Activated CD4-positive, alpha-beta T cell treated with anti-CD3 and anti-CD28 coated beads for 36 hours (primary cell): ENCODE measurements at regions not wholly inside any gene's neighbourhood (a gene's known extent, or its start where the extent isn't known, plus 50 kb on each side); places are given as distances from the start of the nearest gene placed in this dataset.
"Not testable (repeated sequence)": the region's sequence is repeated elsewhere in the genome, so short reads cannot be mapped to it uniquely, and the experiment has no call there.

Experiments
- ATAC-seq: fragments of 200-7000 bp; cut with Tn5 transposase; one replicate; pipeline ENCODE4 v1.10.0; 2021; ENCODE audit warnings: mild to moderate bottlenecking, moderate library complexity
- CTCF ChIA-PET: fragments of 350-600 bp; sonication (Branson Sonifier 250); formaldehyde crosslinking; loops from one replicate; lab custom pipeline; 2021; ENCODE audit warnings: antibody characterized with exemption; lab: Charles Lee
- POLR2A ChIA-PET: fragments of 350-600 bp; sonication (Branson Sonifier 250); formaldehyde crosslinking; loops from one replicate; lab custom pipeline; 2021; ENCODE audit warnings: antibody characterized with exemption, inconsistent platforms; lab: Charles Lee
- DNase-seq: peaks from one replicate; pipeline ENCODE4 v3.0.0-alpha.2; 2020
- H3K27ac Mint-ChIP-seq: one replicate; pipeline ENCODE4 v1.8.0; 2021; ENCODE audit warnings: mixed read lengths
- H3K27me3 Mint-ChIP-seq: one replicate; pipeline ENCODE4 v1.8.0; 2021; ENCODE audit warnings: mixed read lengths
- H3K36me3 Mint-ChIP-seq: one replicate; pipeline ENCODE4 v1.8.0; 2021; ENCODE audit warnings: low read depth, mixed read lengths
- H3K4me1 Mint-ChIP-seq: one replicate; pipeline ENCODE4 v1.8.0; 2021; ENCODE audit warnings: mixed read lengths
- H3K4me3 Mint-ChIP-seq: one replicate; pipeline ENCODE4 v1.8.0; 2021; ENCODE audit warnings: mild to moderate bottlenecking, moderate library complexity, mixed read lengths
- H3K9me3 Mint-ChIP-seq: one replicate; pipeline ENCODE4 v1.8.0; 2021; ENCODE audit warnings: low read depth, mixed read lengths
- intact Hi-C, 2 experiments: fragments of 100-400 bp; cut with DNase I in 1 of 2; cut with micrococcal nuclease in 1 of 2; formaldehyde crosslinking; loops; one replicate each; pipeline versions ENCODE4 v1.14.2 to v1.15.1; 2022 to 2024; cut with DNase I, micrococcal nuclease

DNA sequence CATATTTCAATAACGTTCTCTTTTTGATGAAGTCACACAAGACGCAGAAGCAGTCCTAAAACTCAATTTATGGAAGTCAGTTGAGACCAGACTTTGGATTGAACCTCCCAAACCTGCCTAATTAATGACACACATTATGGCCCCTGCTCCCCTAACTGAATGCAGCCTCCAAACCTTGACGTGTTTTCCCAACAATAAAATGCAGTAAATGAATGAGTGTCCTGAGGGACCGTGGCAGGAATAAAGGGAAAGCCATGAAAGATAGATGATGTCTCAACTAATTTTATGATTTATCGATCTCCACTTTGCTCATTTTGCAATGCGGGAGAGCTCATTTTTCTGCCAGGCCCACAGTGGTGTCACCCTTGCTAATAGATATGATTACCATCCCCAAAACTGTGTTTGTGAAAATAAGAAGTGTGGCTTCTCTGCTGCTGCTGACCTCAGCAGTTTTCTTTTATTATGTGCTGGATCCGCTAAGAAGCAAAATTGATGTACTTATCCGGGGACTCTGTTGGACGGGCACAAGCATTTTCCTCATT lies 189.9 kb downstream of the NPIPA8 start:
- H3K4me1 Mint-ChIP-seq, H3K27me3 Mint-ChIP-seq, POLR2A ChIA-PET, H3K9me3 Mint-ChIP-seq, ATAC-seq, H3K36me3 Mint-ChIP-seq, intact Hi-C loops, CTCF ChIA-PET, DNase-seq, H3K27ac Mint-ChIP-seq, H3K4me3 Mint-ChIP-seq: not testable (repeated sequence)

DNA sequence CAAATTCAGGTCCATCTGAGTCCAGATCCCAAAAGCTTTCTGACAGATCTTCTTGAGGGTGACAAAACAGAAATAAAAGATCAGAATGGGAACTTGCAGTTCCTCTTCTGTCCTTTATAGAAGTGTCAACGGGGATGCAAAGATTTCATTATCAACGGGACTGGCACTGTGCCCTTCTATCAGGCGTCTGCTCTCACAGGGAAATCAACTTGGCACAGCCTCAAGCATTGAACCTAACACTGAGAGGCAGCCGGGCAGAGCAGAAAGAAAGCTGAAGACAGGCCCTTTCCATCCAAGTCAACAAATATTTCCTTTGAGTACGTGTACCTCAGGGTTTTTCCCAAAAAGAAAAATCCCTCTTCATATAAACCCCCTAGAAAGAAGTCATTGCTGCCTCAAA lies 194.5 kb downstream of the NPIPA8 start:
- H3K4me3 Mint-ChIP-seq, DNase-seq, H3K27me3 Mint-ChIP-seq, H3K36me3 Mint-ChIP-seq, H3K27ac Mint-ChIP-seq, CTCF ChIA-PET, intact Hi-C loops, POLR2A ChIA-PET, H3K4me1 Mint-ChIP-seq, H3K9me3 Mint-ChIP-seq, ATAC-seq: not testable (repeated sequence)

DNA sequence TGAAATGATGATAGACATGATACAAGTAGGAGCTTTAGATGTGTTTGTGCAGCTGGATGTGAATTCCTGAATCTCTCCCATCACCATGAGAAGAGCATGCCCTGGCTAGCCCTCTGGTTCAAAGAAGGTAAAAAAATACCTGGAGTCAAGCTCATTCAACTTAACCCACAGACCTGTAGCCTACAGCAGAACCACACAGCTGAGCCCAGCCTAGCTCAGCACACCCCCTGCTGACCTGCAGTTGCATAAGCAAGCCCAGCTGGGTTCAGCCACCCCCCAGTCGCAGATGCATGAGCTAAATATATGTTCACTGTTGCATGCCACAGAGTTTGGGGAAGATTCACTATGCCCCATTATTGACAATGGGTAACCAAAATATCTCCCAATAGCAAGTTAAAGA lies 200.2 kb downstream of the NPIPA8 start:
- H3K27me3 Mint-ChIP-seq, CTCF ChIA-PET, H3K36me3 Mint-ChIP-seq, H3K27ac Mint-ChIP-seq, H3K4me3 Mint-ChIP-seq, H3K4me1 Mint-ChIP-seq, DNase-seq, intact Hi-C loops, POLR2A ChIA-PET, H3K9me3 Mint-ChIP-seq, ATAC-seq: not testable (repeated sequence)

DNA sequence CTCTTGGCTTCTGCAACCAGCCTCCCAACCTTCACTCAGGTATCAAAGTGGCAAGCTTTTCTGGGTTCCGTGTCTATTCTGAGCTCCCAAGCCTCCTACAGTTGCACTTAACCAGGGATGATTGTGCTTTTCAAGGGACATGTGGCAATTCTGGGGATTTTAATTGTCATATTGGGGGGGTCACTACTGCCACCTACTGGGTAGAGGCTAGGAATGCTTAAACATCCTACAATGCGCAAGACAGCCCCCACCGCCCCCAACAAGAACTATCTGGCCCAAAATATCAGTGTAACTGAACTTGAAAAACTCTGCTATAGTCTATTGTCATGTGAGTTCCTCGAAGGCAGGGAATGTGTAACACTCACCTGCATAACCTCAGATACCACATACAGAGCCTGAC lies 201.5 kb downstream of the NPIPA8 start:
- H3K27ac Mint-ChIP-seq, intact Hi-C loops, H3K36me3 Mint-ChIP-seq, H3K4me3 Mint-ChIP-seq, DNase-seq, H3K9me3 Mint-ChIP-seq, CTCF ChIA-PET, POLR2A ChIA-PET, H3K4me1 Mint-ChIP-seq, H3K27me3 Mint-ChIP-seq: not testable (repeated sequence)
- ATAC-seq, result peak; percentile 23

DNA sequence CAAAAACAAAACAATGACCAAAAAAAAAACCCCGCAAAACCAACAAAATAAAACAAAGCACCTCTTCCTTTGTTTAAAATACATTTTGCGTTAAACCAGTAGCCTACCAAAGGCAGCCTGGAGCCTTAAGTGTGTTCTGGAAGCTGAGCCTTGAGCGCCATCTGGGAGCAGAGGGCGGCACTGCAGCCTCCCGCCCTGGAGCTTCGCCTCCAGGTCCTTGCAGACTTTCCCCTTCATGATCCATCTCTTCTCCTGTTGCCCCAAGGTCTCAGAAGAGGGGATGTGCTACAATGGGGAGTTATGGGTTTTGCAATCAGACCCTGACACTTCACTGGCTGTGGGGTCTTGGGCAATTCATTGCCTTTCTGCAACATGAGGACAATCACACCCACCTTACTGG lies 204.9 kb downstream of the NPIPA8 start:
- H3K4me3 Mint-ChIP-seq, CTCF ChIA-PET, H3K36me3 Mint-ChIP-seq, H3K27ac Mint-ChIP-seq, H3K27me3 Mint-ChIP-seq, DNase-seq, POLR2A ChIA-PET, intact Hi-C loops, H3K4me1 Mint-ChIP-seq, H3K9me3 Mint-ChIP-seq: not testable (repeated sequence)
- ATAC-seq, result peak; percentile 64

DNA sequence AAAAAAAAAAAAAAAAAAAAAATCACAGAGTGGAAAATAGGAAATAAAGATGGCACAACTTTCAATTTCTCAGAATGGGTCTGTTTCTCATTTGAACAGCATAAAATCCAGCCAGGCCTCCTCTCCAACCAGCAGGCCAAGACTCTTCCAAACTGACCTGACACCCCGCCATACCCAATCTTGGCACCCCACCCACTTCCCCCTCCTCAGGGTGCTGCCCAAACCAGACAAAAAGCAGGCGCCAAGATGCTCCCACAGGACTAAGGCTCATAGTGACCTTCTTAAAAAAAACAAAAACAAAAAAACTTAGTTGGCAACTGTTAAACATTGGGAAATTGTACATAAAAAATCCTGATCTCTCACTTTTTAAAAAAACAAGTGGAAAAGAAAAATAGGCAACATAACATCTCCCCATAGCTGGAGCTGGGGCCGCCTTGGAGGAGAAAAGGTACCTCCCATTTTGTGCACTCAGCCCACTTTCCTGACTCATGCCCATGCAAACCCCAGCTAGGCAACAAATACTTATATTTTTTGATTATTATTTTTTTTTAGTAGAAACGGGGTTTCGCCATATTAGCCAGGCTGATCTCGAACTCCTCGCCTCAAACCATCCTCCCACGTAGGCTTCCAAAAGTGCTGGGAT lies 205.9 kb downstream of the NPIPA8 start:
- intact Hi-C loops, H3K4me1 Mint-ChIP-seq, CTCF ChIA-PET, H3K4me3 Mint-ChIP-seq, H3K27ac Mint-ChIP-seq, ATAC-seq, H3K9me3 Mint-ChIP-seq, DNase-seq, POLR2A ChIA-PET, H3K36me3 Mint-ChIP-seq, H3K27me3 Mint-ChIP-seq: not testable (repeated sequence)

DNA sequence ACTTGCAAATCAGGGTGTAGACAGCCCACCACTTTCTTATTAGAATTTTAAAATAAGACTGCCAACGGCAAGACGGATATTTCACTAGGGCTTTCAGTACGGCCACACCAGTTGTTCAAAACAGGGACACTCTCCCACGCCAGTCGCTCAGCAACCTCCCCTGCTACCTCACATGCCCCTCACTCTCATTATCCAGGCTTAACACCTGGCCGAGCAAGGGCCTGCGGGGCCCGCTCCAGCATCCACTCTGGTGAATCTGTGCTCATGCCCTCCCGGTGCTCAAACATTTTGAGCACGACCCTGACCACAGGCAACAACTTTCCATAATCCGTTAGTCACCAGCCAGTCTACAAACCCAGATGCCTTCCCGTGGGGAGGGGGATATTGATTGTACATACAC lies 209.5 kb downstream of the NPIPA8 start:
- H3K4me3 Mint-ChIP-seq, H3K27me3 Mint-ChIP-seq, intact Hi-C loops, H3K4me1 Mint-ChIP-seq, DNase-seq, CTCF ChIA-PET, H3K27ac Mint-ChIP-seq, H3K36me3 Mint-ChIP-seq, ATAC-seq, H3K9me3 Mint-ChIP-seq, POLR2A ChIA-PET: not testable (repeated sequence)

DNA sequence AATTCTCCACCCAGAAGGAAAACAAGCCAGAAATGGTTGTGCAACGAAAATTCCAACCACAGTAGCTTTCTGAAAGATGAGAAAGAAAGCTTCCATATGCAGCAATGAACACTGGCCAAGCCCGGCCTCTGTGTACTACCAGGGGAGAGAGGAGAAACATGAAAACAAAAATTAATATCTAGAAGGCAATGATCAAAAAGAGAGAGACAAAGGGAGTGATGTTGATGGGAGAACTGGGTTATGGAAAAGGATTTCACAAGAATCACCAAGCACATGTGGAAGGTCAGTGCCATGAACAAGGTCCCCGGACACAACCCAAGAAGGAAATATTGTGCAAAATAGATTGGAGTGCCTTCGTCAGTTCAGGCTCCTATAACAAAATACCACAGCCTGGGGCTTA lies 217.4 kb downstream of the NPIPA8 start:
- POLR2A ChIA-PET, H3K27me3 Mint-ChIP-seq, DNase-seq, H3K36me3 Mint-ChIP-seq, H3K27ac Mint-ChIP-seq, H3K9me3 Mint-ChIP-seq, ATAC-seq, H3K4me3 Mint-ChIP-seq, intact Hi-C loops, CTCF ChIA-PET, H3K4me1 Mint-ChIP-seq: not testable (repeated sequence)

DNA sequence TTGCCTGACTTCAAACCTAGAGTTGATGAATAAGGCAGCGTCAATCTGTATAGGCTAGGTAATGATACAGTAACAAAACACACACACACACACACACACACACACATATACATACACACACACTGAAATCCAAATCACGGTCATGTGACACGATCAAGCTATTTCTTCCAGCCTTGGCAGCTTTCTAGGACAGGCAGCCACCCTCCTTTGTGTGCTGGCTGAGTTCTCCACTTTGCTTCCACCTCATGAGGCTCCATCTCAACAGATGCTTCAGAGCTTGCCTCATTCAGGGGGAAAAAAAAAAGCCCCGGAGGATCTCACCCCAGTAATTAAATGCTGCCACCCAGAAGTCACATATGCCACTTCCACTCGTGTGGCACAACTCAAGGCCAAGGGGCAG lies 217.9 kb downstream of the NPIPA8 start:
- DNase-seq, H3K4me1 Mint-ChIP-seq, intact Hi-C loops, POLR2A ChIA-PET, H3K36me3 Mint-ChIP-seq, CTCF ChIA-PET, H3K4me3 Mint-ChIP-seq, H3K27ac Mint-ChIP-seq, ATAC-seq, H3K27me3 Mint-ChIP-seq, H3K9me3 Mint-ChIP-seq: not testable (repeated sequence)

DNA sequence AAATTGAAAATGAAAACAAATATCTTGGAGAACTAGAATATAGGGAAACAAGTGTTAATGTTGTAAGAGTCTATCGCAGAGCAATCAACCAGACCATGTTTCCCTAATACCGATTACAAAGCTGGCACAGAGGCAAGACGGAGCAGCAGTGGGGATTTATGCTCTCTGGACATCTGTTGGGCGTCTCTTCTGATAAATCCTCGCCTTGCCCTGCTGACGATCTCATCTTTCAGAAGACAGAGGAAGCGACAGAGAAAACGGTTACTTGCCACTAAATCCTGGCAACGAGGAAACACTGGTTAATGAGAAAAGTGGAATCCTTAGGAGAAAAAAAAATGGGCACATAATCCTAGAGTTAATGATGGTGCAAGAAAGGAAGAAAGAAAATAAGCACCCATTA lies 218.5 kb downstream of the NPIPA8 start:
- H3K27ac Mint-ChIP-seq, H3K36me3 Mint-ChIP-seq, intact Hi-C loops, H3K4me1 Mint-ChIP-seq, H3K27me3 Mint-ChIP-seq, H3K9me3 Mint-ChIP-seq, H3K4me3 Mint-ChIP-seq, DNase-seq, CTCF ChIA-PET, ATAC-seq, POLR2A ChIA-PET: not testable (repeated sequence)

DNA sequence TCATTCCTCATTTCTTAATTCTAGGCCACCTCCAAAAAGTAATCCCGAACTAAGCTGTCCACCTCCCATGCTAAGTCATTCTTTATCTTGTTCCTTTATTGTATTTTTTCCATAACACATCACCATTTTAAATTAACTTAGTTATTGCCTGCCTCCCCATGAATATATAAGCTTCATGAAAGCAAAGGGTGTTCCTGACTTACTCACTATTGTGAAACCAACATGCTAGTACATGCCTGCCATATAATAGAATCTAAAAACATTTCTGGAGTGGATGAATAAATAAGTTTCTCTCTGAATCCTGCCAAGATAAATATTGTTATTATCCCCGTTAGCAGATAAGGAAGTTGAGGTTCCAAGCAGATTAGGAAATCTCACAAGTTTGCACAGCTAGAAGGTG lies 232.1 kb downstream of the NPIPA8 start:
- H3K4me1 Mint-ChIP-seq, ATAC-seq, intact Hi-C loops, CTCF ChIA-PET, H3K9me3 Mint-ChIP-seq, POLR2A ChIA-PET, H3K27me3 Mint-ChIP-seq, H3K27ac Mint-ChIP-seq, H3K36me3 Mint-ChIP-seq, H3K4me3 Mint-ChIP-seq, DNase-seq: not testable (repeated sequence)

DNA sequence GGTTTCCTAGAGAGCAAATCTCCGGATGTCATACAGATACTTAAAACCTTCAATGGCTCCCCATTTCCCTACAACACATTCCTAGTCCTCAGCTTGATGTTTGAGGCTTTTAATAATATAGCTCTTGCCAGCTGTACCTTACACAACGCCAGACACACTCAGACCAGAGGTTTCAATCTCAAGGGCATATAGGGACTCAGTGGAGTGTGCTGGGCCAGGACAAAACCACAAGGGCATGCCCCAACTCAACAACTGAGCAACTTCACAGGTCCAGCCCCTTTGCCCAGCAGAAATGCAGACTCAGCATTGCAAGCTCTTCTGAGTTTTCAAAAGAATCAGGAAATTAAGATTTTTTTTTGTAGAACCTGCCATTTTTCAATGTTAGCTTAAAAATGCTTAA lies 235.5 kb downstream of the NPIPA8 start:
- ATAC-seq, H3K4me3 Mint-ChIP-seq, CTCF ChIA-PET, intact Hi-C loops, H3K36me3 Mint-ChIP-seq, H3K4me1 Mint-ChIP-seq, DNase-seq, H3K27me3 Mint-ChIP-seq, H3K27ac Mint-ChIP-seq, H3K9me3 Mint-ChIP-seq, POLR2A ChIA-PET: not testable (repeated sequence)
